ENCODE measurements at regions not wholly inside any gene's neighbourhood (a gene's known extent, or its start where the extent isn't known, plus 50 kb on each side); places are given as distances from the start of the nearest gene placed in this dataset.

GRCh38 chr20:5482791-5483190 lies 128.0 kb downstream of the GPCPD1 start:
- TF ChIP-seq POLR2A (IDR thresholded peaks at IDR 0.05; ENCODE audit: control extremely low read depth in 1 of 2, low read depth in 2 of 2, low read length in 2 of 2), result no peak
- TF ChIP-seq EZH2 (IDR thresholded peaks at IDR 0.05; ENCODE audit: low read depth, low read length, severe bottlenecking), result no peak
- no peak for TF ChIP-seq SIRT6 (IDR thresholded peaks at IDR 0.05; ENCODE audit: low read length)
- no peak for TF ChIP-seq FOSL1 (IDR thresholded peaks at IDR 0.05; ENCODE audit: insufficient read depth, low read depth, low read length)
- no peak for TF ChIP-seq TAF1 (IDR thresholded peaks at IDR 0.05; ENCODE audit: low read depth, low read length)
- TF ChIP-seq, protein P1, sequence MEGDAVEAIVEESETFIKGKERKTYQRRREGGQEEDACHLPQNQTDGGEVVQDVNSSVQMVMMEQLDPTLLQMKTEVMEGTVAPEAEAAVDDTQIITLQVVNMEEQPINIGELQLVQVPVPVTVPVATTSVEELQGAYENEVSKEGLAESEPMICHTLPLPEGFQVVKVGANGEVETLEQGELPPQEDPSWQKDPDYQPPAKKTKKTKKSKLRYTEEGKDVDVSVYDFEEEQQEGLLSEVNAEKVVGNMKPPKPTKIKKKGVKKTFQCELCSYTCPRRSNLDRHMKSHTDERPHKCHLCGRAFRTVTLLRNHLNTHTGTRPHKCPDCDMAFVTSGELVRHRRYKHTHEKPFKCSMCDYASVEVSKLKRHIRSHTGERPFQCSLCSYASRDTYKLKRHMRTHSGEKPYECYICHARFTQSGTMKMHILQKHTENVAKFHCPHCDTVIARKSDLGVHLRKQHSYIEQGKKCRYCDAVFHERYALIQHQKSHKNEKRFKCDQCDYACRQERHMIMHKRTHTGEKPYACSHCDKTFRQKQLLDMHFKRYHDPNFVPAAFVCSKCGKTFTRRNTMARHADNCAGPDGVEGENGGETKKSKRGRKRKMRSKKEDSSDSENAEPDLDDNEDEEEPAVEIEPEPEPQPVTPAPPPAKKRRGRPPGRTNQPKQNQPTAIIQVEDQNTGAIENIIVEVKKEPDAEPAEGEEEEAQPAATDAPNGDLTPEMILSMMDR (IDR thresholded peaks at IDR 0.05; ENCODE audit: control extremely low read depth in 1 of 3, insufficient read depth in 1 of 3, low read depth in 1 of 3, low read length in 3 of 3), result no peak
- no peak for TF ChIP-seq MAX (IDR thresholded peaks at IDR 0.05)
- TF ChIP-seq CEBPB (IDR thresholded peaks at IDR 0.05; ENCODE audit: low read depth, low read length), result no peak
